ENCODE measurements at regions not wholly inside any gene's neighbourhood (a gene's known extent, or its start where the extent isn't known, plus 50 kb on each side); places are given as distances from the start of the nearest gene placed in this dataset.

DNA sequence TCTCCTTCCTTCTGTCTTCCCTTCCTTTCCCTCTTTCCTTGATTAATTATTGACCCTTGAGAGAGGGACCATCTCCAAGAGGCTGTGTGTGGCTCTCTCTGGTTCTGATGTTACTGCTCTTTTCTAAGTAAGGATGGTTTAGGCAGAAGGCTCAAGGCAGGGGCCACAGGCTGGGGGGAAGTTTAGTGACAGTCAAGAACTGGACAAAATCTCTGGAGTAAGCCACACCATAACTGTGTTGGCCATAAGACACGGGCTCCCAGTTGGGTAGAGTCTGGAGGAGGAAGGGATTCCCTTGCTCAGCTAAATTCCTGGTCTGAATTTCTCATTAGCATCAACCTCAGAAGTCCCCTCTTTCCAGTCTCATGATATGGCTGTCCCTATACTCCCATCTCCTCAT, 74.7 kb downstream of the BUD13 start:
- Histone ChIP-seq H3K36me3 (ENCODE audit: control insufficient read depth in 5 of 5, insufficient read depth in 5 of 5, low read length in 5 of 5) (no peaks in the 10 kb centered on the region), H3K4me1 (ENCODE audit: control insufficient read depth in 5 of 5, insufficient read depth in 5 of 5, low read length in 5 of 5) (no peaks in the 10 kb centered on the region), H3K9me3 (ENCODE audit: control insufficient read depth in 5 of 5, low read length in 5 of 5) (no peaks in the 10 kb centered on the region), H3K4me3 (ENCODE audit: low read depth in 1 of 5, low read length in 5 of 5) (no peak overlapping the region), H3K27ac (ENCODE audit: low read depth, low read length) (no peak overlapping the region), H3K27me3 (ENCODE audit: control insufficient read depth in 5 of 5, insufficient read depth in 4 of 5, low read length in 5 of 5) (peaks cover 2 to 19% (median 10%) of the 10 kb centered on the region in 5 donors), H3K9ac (ENCODE audit: low read length in 5 of 5) (no peak overlapping the region)

DNA sequence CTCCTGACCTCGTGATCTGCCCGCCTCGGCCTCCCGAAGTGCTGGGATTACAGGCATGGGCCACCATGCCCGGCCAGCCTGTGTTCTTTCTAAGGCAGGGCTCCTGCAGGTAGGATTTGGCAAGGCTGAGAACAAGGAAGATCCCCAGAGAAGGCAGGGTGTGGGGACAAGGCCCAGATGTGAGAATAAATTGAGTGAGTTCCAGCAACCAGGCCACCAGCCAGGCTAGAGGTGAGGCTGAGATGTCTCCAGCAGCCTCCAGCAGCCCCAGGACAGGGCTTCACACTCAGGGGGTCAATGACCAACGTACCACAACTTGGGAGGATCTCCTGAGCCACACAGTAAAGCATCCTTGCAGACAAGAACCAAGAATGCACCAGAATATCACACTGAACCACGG, 75.1 kb downstream of the BUD13 start:
- H3K27me3 ChIP-seq (ENCODE audit: control insufficient read depth in 5 of 5, insufficient read depth in 4 of 5, low read length in 5 of 5): peaks cover 2 to 19% (median 10%) of the 10 kb centered on the region in 5 donors
- H3K27ac ChIP-seq (ENCODE audit: low read depth, low read length): no peak overlapping the region

DNA sequence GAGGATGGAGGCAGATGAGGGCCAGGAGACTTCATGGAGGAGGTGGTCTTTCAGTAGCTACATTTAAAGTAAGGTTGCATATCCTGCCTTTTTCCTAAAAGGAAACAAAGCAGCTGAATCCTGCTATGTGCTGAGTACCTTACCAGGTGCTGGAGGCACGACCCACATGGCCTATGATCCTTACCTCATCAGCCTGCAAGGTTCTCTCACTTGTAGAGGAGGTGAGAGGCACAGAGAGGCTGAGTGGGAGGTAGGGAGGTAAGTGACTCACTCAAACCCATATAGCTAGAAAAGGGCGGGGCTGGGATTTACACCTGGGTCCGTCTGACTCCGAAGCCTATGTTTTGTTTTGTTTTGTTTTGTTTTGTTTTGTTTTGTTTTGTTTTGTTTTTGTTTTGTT, 75.8 kb downstream of the BUD13 start:
- Histone ChIP-seq H3K36me3 (ENCODE audit: control insufficient read depth in 5 of 5, insufficient read depth in 5 of 5, low read length in 5 of 5) (no peaks in the 10 kb centered on the region), H3K9ac (ENCODE audit: low read length in 5 of 5) (no peak overlapping the region), H3K9me3 (ENCODE audit: control insufficient read depth in 5 of 5, low read length in 5 of 5) (no peaks in the 10 kb centered on the region), H3K4me1 (ENCODE audit: control insufficient read depth in 5 of 5, insufficient read depth in 5 of 5, low read length in 5 of 5) (no peaks in the 10 kb centered on the region), H3K27me3 (ENCODE audit: control insufficient read depth in 5 of 5, insufficient read depth in 4 of 5, low read length in 5 of 5) (peaks cover 2 to 19% (median 10%) of the 10 kb centered on the region in 5 donors), H3K4me3 (ENCODE audit: low read depth in 1 of 5, low read length in 5 of 5) (no peak overlapping the region), H3K27ac (ENCODE audit: low read depth, low read length) (no peak overlapping the region)

More for the DNA sequence above, 75.1 kb downstream of the BUD13 start:
- H3K4me3 ChIP-seq (ENCODE audit: low read depth in 1 of 5, low read length in 5 of 5): no peak overlapping the region
- no peaks in the 10 kb centered on the region for H3K36me3 ChIP-seq (ENCODE audit: control insufficient read depth in 5 of 5, insufficient read depth in 5 of 5, low read length in 5 of 5)
- H3K9me3 ChIP-seq (ENCODE audit: control insufficient read depth in 5 of 5, low read length in 5 of 5): no peaks in the 10 kb centered on the region
- H3K4me1 ChIP-seq (ENCODE audit: control insufficient read depth in 5 of 5, insufficient read depth in 5 of 5, low read length in 5 of 5): no peaks in the 10 kb centered on the region
- no peak overlapping the region for H3K9ac ChIP-seq (ENCODE audit: low read length in 5 of 5)

DNA sequence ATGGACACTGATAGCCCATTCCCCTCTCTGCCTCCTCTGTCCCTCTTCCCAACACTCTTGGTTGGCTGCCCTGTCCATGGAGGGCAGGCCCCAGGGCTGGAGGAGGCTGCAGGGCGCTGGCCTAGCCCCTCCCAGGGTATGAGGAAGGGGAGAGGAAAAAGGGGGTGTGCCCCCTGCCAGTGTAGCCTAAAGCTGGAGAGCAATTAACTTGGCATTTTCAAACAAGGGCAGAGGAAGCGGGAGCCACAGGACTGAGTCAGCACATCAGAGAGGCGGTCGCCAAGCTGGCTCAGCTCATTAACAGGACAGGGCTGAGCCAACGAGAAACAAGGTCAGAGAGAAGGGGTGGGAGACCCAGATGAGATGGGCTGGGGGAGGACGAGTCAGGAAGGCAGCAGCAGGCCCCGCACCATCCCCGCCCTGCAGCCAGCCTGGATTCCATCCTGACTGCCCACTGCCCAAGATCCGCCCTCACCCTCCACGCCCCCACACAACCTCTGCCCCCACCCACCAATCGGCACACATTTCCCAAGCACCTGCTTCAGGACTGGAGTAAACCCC, 76.3 kb downstream of the BUD13 start:
- H3K4me3 ChIP-seq (ENCODE audit: low read depth in 1 of 5, low read length in 5 of 5): no peak overlapping the region
- no peak overlapping the region for H3K9ac ChIP-seq (ENCODE audit: low read length in 5 of 5)
- peaks cover 2 to 19% (median 11%) of the 10 kb centered on the region in 5 donors for H3K27me3 ChIP-seq (ENCODE audit: control insufficient read depth in 5 of 5, insufficient read depth in 4 of 5, low read length in 5 of 5)
- H3K9me3 ChIP-seq (ENCODE audit: control insufficient read depth in 5 of 5, low read length in 5 of 5): no peaks in the 10 kb centered on the region
- H3K4me1 ChIP-seq (ENCODE audit: control insufficient read depth in 5 of 5, insufficient read depth in 5 of 5, low read length in 5 of 5): no peaks in the 10 kb centered on the region
- no peak overlapping the region for H3K27ac ChIP-seq (ENCODE audit: low read depth, low read length)
- H3K36me3 ChIP-seq (ENCODE audit: control insufficient read depth in 5 of 5, insufficient read depth in 5 of 5, low read length in 5 of 5): no peaks in the 10 kb centered on the region

DNA sequence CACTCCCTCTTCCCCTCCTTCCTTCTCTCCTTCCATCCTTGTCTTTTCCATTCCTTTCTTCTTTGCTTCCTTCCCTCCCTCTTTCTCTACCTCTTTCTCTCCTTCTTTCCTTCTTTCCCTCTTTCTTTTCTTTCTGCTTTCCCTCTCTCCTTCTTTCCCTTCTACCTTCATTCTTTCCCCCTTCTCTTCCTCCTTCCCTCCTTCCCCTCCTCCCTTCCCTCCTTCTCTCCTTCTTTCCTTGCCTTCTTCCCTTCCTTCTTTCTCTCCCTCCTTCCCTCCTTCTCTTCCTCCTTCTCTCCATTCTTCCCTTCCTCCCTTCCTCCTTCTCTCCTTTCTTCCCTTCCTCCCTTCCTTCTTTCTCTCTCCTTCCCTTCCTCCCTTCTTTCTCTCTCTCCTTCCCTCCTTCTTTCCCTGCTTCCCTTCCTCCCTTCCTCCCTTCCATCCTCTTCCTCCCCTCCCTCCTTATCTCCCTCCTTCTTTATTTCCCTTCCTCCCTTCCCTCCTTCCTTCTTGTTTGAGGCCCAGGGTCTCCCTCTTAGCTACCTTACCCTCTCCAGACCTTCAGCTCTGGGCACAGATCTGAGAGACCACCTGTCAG, 77.0 kb downstream of the BUD13 start:
- H3K27ac ChIP-seq (ENCODE audit: low read depth, low read length): no peak overlapping the region
- H3K9me3 ChIP-seq (ENCODE audit: control insufficient read depth in 5 of 5, low read length in 5 of 5): no peaks in the 10 kb centered on the region
- no peaks in the 10 kb centered on the region for H3K36me3 ChIP-seq (ENCODE audit: control insufficient read depth in 5 of 5, insufficient read depth in 5 of 5, low read length in 5 of 5)
- H3K27me3 ChIP-seq (ENCODE audit: control insufficient read depth in 5 of 5, insufficient read depth in 4 of 5, low read length in 5 of 5): peaks cover 2 to 19% (median 11%) of the 10 kb centered on the region in 5 donors
- no peak overlapping the region for H3K9ac ChIP-seq (ENCODE audit: low read length in 5 of 5)
- H3K4me1 ChIP-seq (ENCODE audit: control insufficient read depth in 5 of 5, insufficient read depth in 5 of 5, low read length in 5 of 5): no peaks in the 10 kb centered on the region
- H3K4me3 ChIP-seq (ENCODE audit: low read depth in 1 of 5, low read length in 5 of 5): no peak overlapping the region

DNA sequence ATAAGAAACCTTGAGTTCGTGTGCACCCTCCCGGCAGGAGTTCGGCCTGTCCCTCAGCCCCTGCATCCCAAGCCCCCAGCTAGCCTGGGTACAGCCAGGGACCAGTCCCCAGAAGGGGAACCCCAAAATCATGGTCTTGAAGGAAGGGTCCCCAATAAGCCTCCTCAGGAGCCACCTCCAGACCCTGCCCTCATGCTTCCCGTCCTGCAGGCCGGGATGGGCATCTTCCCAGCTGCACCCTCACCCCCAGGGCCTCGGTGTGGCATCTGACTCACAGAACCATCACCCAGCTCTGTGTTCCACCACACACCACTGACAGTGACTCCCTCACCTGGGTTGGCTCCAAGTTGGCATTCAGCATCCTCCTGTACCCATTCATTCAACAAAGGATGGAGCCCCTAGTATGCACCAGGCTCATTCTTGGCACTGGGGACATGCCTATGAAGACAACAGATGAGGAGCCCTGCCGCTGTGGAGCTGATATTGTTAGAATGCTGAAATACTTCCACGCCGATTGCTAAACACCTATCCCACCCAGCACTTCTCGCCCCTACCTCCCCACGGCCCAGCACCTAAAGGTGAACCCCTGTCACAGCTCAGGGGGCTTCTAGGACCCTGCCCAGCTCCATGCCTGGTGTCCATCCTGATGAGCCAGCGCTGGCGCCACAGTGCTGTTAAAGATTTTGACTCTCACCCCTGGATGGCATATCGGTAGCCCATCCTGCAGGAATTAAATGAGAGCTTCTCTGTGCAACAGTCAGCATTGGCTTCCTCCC, 77.8 kb downstream of the BUD13 start:
- H3K9me3 ChIP-seq (ENCODE audit: control insufficient read depth in 5 of 5, low read length in 5 of 5): no peaks in the 10 kb centered on the region
- H3K4me3 ChIP-seq (ENCODE audit: low read depth in 1 of 5, low read length in 5 of 5): no peak overlapping the region
- H3K36me3 ChIP-seq (ENCODE audit: control insufficient read depth in 5 of 5, insufficient read depth in 5 of 5, low read length in 5 of 5): no peaks in the 10 kb centered on the region
- H3K27ac ChIP-seq (ENCODE audit: low read depth, low read length): no peak overlapping the region
- peaks cover 2 to 19% (median 11%) of the 10 kb centered on the region in 5 donors for H3K27me3 ChIP-seq (ENCODE audit: control insufficient read depth in 5 of 5, insufficient read depth in 4 of 5, low read length in 5 of 5)
- no peak overlapping the region for H3K9ac ChIP-seq (ENCODE audit: low read length in 5 of 5)
- no peaks in the 10 kb centered on the region for H3K4me1 ChIP-seq (ENCODE audit: control insufficient read depth in 5 of 5, insufficient read depth in 5 of 5, low read length in 5 of 5)

DNA sequence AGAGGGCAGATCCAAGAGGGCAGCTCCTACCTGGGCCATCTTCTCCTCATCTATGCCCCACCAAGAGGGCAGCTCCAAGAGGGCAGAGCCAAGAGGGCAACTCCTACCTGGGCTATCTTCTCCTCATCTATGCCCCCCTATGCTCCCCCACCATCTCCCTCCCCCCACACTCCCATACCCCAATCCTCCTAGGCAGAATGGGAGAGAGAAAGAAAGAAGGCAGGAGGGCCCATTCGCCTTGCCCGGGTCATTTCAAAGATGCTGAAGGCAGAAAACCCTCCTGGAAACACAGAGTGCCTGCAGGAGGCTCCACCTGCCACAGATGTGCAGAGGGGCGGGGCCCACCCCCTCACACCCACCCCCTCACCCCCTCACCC, 78.5 kb downstream of the BUD13 start:
- no peak overlapping the region for H3K4me3 ChIP-seq (ENCODE audit: low read depth in 1 of 5, low read length in 5 of 5)
- no peaks in the 10 kb centered on the region for H3K36me3 ChIP-seq (ENCODE audit: control insufficient read depth in 5 of 5, insufficient read depth in 5 of 5, low read length in 5 of 5)
- H3K9ac ChIP-seq (ENCODE audit: low read length in 5 of 5): no peak overlapping the region
- H3K27ac ChIP-seq (ENCODE audit: low read depth, low read length): no peak overlapping the region
- H3K9me3 ChIP-seq (ENCODE audit: control insufficient read depth in 5 of 5, low read length in 5 of 5): no peaks in the 10 kb centered on the region
- no peaks in the 10 kb centered on the region for H3K4me1 ChIP-seq (ENCODE audit: control insufficient read depth in 5 of 5, insufficient read depth in 5 of 5, low read length in 5 of 5)
- H3K27me3 ChIP-seq (ENCODE audit: control insufficient read depth in 5 of 5, insufficient read depth in 4 of 5, low read length in 5 of 5): peaks cover 2 to 19% (median 11%) of the 10 kb centered on the region in 5 donors

DNA sequence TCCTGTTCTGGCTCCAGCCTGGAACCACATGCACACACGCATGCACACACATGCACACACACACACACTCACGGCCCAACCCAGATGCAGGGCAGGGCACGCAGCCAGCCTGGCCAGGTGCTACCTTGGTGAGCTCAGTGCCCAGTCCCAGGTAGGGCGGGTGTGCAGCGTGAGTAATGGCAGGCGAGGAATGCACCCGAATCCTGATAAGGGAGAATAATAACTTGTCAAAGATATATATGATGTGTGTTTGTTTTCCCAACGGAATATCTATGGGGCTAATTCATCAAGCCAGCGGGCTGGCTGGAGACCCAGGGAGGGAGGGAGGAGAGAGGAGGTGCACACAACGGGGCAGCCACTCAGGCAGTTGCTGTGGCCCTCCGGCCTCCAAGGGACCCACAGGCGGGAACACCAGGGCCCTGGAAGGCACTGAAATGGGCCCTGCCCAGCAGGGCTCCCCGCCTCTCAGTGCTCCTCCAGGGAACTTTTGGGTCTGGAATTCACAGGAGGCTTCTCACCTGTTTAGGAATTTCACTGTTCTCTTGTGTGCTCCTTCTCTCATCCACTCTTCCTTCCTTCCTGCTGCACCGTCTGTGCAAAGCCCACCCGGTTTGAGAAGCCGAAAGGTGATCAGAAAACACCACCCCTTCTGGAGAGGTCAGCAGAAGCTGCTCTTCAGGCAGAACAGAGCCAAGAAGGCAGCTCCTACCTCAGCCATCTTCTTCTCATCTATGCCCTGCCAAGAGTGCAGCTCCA, 79.0 kb downstream of the BUD13 start:
- Histone ChIP-seq H3K9ac (ENCODE audit: low read length in 5 of 5) (no peak overlapping the region), H3K9me3 (ENCODE audit: control insufficient read depth in 5 of 5, low read length in 5 of 5) (no peaks in the 10 kb centered on the region), H3K36me3 (ENCODE audit: control insufficient read depth in 5 of 5, insufficient read depth in 5 of 5, low read length in 5 of 5) (no peaks in the 10 kb centered on the region), H3K4me1 (ENCODE audit: control insufficient read depth in 5 of 5, insufficient read depth in 5 of 5, low read length in 5 of 5) (no peaks in the 10 kb centered on the region), H3K27me3 (ENCODE audit: control insufficient read depth in 5 of 5, insufficient read depth in 4 of 5, low read length in 5 of 5) (peaks cover 2 to 19% (median 11%) of the 10 kb centered on the region in 5 donors), H3K27ac (ENCODE audit: low read depth, low read length) (no peak overlapping the region), H3K4me3 (ENCODE audit: low read depth in 1 of 5, low read length in 5 of 5) (no peak overlapping the region)

DNA sequence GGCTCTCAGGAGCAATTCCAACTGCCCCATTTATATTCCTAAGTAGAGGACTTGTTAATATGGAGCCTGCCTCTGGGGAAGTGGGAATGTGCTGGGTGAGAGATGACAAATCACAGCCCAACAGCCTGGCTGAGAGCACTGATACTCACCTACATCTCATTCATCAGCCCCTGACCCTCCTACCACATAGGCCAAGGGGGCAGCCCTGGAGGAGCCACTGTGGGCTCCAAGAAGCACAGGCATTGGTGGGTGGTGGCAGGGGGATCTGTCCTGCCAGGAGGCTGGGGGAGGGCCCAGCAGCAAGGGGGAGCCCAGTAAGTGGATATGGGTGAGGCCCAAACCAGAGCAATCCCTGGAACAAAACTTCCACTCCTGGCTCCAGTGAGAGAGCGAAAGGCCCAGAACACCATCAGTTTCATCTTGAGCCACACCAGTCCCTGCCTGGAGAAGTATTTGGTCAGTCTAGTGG, 79.7 kb downstream of the BUD13 start:
- peaks cover 2 to 19% (median 11%) of the 10 kb centered on the region in 5 donors for H3K27me3 ChIP-seq (ENCODE audit: control insufficient read depth in 5 of 5, insufficient read depth in 4 of 5, low read length in 5 of 5)
- no peak overlapping the region for H3K4me3 ChIP-seq (ENCODE audit: low read depth in 1 of 5, low read length in 5 of 5)
- no peaks in the 10 kb centered on the region for H3K4me1 ChIP-seq (ENCODE audit: control insufficient read depth in 5 of 5, insufficient read depth in 5 of 5, low read length in 5 of 5)
- H3K27ac ChIP-seq (ENCODE audit: low read depth, low read length): no peak overlapping the region
- H3K9me3 ChIP-seq (ENCODE audit: control insufficient read depth in 5 of 5, low read length in 5 of 5): no peaks in the 10 kb centered on the region
- H3K36me3 ChIP-seq (ENCODE audit: control insufficient read depth in 5 of 5, insufficient read depth in 5 of 5, low read length in 5 of 5): no peaks in the 10 kb centered on the region
- H3K9ac ChIP-seq (ENCODE audit: low read length in 5 of 5): no peak overlapping the region
